ENCODE measurements at regions not wholly inside any gene's neighbourhood (a gene's known extent, or its start where the extent isn't known, plus 50 kb on each side); places are given as distances from the start of the nearest gene placed in this dataset.
"Not testable (repeated sequence)": the region's sequence is repeated elsewhere in the genome, so short reads cannot be mapped to it uniquely, and the experiment has no call there.

DNA sequence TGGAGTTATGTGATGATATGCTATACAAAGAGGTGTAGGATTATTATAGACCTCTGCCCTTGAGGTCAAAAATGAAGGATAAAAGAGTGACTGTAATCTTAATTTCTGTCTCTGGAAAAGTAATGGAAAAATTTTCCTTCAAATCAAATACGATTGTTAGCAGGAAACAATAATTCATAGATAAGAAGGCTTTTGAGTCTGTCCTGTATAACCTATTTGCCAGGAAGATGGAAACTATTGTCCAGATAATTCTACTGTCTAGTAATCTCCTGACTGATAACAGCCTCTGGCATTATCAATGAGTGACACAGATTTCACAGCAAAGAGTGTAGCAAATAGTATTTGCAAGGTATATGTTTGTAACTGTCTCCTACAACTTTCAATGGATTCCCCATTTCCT is 307.8 kb downstream of the MTX2 start:
- Mint-ChIP-seq H3K27me3 (ENCODE audit: low read depth, poor library complexity) (no peaks in the 10 kb centered on the region), H3K9me3 (peaks cover 3% of the 10 kb centered on the region), H3K27ac (no peak overlapping the region), H3K36me3 (ENCODE audit: low read depth) (no peaks in the 10 kb centered on the region), H3K4me1 (peaks cover 26% of the 10 kb centered on the region), H3K4me3 (no peak overlapping the region)
- TF ChIP-seq, protein P1, sequence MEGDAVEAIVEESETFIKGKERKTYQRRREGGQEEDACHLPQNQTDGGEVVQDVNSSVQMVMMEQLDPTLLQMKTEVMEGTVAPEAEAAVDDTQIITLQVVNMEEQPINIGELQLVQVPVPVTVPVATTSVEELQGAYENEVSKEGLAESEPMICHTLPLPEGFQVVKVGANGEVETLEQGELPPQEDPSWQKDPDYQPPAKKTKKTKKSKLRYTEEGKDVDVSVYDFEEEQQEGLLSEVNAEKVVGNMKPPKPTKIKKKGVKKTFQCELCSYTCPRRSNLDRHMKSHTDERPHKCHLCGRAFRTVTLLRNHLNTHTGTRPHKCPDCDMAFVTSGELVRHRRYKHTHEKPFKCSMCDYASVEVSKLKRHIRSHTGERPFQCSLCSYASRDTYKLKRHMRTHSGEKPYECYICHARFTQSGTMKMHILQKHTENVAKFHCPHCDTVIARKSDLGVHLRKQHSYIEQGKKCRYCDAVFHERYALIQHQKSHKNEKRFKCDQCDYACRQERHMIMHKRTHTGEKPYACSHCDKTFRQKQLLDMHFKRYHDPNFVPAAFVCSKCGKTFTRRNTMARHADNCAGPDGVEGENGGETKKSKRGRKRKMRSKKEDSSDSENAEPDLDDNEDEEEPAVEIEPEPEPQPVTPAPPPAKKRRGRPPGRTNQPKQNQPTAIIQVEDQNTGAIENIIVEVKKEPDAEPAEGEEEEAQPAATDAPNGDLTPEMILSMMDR (IDR thresholded peaks at IDR 0.05) = no peak
- no peak for DNase-seq

DNA sequence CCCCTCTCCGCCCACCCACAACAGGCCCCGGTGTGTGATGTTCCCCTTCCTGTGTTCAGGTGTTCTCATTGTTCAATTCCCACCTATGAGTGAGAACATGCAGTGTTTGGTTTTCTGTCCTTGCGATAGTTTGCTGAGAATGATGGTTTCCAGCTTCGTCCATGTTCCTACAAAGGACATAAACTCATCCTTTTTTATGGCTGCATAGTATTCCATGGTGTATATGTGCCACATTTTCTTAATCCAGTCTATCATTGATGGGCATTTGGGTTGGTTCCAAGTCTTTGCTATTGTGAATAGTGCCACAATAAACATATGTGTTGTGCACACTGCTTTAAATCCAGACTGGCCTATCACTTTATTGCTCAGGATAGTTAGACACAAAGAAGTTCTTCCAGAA is 309.1 kb downstream of the MTX2 start:
- not testable (repeated sequence) for H3K9me3 Mint-ChIP-seq; DNase-seq; H3K27me3 Mint-ChIP-seq (ENCODE audit: low read depth, poor library complexity); H3K36me3 Mint-ChIP-seq (ENCODE audit: low read depth); H3K27ac Mint-ChIP-seq; H3K4me3 Mint-ChIP-seq
- H3K4me1 Mint-ChIP-seq = peaks cover 35% of the 10 kb centered on the region

DNA sequence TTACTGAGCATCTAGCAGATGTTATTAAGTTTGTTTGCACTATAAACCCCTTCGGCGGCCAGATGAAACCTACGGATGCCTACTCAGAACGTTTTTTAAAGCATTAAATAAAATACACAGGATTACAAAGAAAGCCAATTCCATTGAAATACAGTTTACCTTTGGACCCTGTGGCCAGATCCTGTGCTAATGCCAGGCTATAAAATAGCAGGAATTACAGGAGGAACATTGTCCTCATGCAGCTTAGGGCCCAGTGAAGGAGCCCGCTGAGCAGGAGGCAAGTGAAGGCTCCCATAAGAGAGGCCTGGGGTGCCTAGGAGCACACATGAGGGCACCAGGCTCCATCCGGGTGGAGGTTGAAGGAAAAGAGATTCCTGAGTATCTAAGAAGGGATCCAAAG is 310.4 kb downstream of the MTX2 start:
- H3K9me3 Mint-ChIP-seq = peaks cover 3% of the 10 kb centered on the region
- no peak overlapping the region for H3K4me3 Mint-ChIP-seq
- no peaks in the 10 kb centered on the region for H3K27me3 Mint-ChIP-seq (ENCODE audit: low read depth, poor library complexity)
- H3K4me1 Mint-ChIP-seq = peaks cover 42% of the 10 kb centered on the region
- TF ChIP-seq, protein P1 (IDR thresholded peaks at IDR 0.05) = no peak
- DNase-seq = no peak
- H3K36me3 Mint-ChIP-seq (ENCODE audit: low read depth) = no peaks in the 10 kb centered on the region
- no peak overlapping the region for H3K27ac Mint-ChIP-seq

DNA sequence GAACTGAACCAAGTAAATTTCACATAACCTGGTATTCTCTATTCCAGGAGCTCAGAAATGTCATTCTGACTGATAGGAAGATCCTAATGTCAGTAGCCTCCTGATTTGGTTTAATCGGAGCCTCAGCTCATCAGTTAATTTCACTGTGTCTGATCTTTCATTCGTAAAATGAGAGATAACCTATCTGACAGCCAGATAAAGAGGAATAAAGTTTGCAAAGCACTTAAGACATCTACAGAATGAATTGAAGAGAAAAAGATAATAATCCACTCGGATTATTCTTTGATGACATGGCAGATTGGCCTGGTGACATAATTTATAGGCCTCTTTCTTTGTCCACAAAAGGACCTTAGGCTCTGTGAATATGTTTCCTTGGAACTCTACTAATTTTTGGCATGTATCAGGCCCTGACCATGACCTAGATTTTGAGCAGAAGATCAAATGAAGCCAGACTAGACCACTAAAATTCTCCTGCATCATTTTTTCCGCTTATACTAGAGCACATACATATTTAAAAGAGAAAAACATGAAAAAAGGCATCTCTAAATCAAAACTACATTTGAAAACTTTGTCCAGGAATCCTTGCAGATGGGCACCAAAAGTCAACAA is 312.4 kb downstream of the MTX2 start:
- Mint-ChIP-seq H3K27me3 (ENCODE audit: low read depth, poor library complexity) (no peaks in the 10 kb centered on the region), H3K4me1 (peaks cover 50% of the 10 kb centered on the region), H3K4me3 (no peak overlapping the region), H3K27ac (peak overlapping the region; percentile 49), H3K9me3 (peaks cover 3% of the 10 kb centered on the region), H3K36me3 (ENCODE audit: low read depth) (no peaks in the 10 kb centered on the region)
- no peak for DNase-seq
- TF ChIP-seq, protein P1 (IDR thresholded peaks at IDR 0.05) = no peak

DNA sequence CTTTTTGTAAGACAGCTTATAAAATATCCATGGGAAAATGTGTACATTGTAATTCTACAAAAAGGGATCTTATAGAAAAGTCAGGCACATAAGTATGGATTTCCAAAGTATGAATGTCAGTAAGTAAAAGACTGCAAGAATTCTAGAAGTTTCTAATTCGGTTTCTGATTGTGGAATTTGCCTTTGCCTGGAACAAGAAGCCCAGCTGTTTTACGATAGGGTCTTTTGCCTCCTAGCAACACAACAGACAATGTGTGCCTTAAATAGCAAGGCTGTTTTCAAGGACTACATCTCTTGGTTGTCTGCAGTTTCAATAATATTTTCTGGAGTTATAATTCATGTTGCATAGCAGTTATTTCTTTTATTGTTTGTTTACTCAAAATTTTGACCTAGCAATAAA is 312.9 kb downstream of the MTX2 start:
- H3K4me3 Mint-ChIP-seq = no peak overlapping the region
- no peaks in the 10 kb centered on the region for H3K36me3 Mint-ChIP-seq (ENCODE audit: low read depth)
- peaks cover 54% of the 10 kb centered on the region for H3K4me1 Mint-ChIP-seq
- H3K9me3 Mint-ChIP-seq = peaks cover 3% of the 10 kb centered on the region
- no peak for DNase-seq
- TF ChIP-seq, protein P1 (IDR thresholded peaks at IDR 0.05) = no peak
- H3K27ac Mint-ChIP-seq = peak overlapping the region; percentile 49
- H3K27me3 Mint-ChIP-seq (ENCODE audit: low read depth, poor library complexity) = no peaks in the 10 kb centered on the region

DNA sequence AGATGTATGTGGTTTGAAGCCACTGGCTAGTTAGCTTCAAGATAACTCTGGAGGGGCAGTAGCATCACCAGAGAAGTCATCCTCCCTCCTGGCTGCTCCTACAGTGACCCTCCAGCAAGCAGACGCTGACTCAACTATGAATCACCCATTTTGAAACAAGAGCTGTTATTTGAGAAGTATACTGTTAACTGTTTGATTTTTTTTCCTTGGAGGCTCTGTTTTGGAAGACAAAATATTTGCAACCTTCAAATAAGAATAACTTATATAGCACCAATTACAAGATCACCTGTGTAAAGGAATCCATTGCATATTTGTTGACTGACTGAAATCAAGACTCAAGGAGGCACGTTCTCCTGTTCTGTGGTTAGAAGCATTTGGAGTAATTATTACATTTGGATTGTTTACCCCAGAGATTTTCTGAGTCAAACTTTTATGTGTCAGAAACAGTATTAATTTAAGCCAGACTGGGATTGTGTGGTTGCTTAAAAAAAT is 313.8 kb downstream of the MTX2 start:
- peak overlapping the region; percentile 86 for H3K27ac Mint-ChIP-seq
- TF ChIP-seq, protein P1 (IDR thresholded peaks at IDR 0.05) = no peak

More for the DNA sequence above, 313.8 kb downstream of the MTX2 start:
- H3K27me3 Mint-ChIP-seq (ENCODE audit: low read depth, poor library complexity) = no peaks in the 10 kb centered on the region
- peaks cover 3% of the 10 kb centered on the region for H3K9me3 Mint-ChIP-seq
- no peak for DNase-seq
- peak overlapping the region; percentile 65 for H3K4me3 Mint-ChIP-seq
- peaks cover 63% of the 10 kb centered on the region for H3K4me1 Mint-ChIP-seq
- no peaks in the 10 kb centered on the region for H3K36me3 Mint-ChIP-seq (ENCODE audit: low read depth)
